Dermis blood vessel endothelial cell (primary cell): ENCODE measurements at regions not wholly inside any gene's neighbourhood (a gene's known extent, or its start where the extent isn't known, plus 50 kb on each side); places are given as distances from the start of the nearest gene placed in this dataset.

Experiments
- DNase-seq: peaks from one replicate; pipeline ENCODE4 v3.0.0; 2010

DNA sequence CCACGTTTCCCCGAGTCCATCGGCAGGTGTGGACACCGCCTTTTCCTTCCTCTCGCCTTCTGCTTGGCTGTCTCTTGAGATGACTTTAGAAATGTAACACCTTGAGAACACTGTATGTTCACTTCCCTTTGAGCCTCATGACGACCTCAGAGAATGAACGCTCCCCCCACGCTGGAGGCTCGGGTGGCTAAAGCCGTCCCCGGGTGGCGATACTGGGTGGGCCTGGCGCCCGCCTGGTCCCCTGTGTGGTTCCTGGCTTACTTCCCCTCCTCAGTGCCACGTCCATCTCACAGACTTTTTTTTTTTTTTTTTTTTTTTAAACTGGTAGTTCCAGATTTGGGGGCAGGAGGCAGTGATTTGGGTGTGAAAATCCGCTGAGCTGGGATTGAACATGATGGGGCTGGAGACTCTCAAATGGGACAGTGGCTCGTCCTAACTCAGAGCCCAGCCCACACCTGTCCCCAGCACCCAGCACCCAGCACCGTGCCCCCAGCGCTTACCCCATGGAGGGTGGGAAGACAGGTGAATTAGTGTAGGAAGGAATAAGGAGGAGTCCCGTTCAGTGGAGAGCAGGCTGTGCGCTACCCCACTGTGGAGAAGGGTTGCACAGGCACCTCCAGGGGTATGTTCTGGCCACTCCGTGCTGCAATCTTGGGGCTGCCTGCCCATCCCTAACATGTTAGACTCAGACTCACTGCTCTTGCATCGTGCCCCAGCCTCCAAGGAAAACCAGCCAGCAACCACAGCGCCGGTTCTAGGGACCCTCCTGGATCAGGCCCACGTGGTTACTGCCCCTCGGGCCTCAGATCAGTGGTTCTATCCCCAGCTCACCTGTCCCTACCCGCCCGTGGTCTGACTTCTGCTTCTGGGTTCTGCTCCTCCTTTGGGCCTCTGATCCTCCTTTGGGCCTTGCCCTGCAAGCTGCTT lies 174.0 kb downstream of the ASB1 start:
- DNase-seq = no peak

- DNase-seq = peak; percentile 21
Observed at GRCh38 chr2:238601433-238602222, 174.9 kb downstream of the ASB1 start.

DNA sequence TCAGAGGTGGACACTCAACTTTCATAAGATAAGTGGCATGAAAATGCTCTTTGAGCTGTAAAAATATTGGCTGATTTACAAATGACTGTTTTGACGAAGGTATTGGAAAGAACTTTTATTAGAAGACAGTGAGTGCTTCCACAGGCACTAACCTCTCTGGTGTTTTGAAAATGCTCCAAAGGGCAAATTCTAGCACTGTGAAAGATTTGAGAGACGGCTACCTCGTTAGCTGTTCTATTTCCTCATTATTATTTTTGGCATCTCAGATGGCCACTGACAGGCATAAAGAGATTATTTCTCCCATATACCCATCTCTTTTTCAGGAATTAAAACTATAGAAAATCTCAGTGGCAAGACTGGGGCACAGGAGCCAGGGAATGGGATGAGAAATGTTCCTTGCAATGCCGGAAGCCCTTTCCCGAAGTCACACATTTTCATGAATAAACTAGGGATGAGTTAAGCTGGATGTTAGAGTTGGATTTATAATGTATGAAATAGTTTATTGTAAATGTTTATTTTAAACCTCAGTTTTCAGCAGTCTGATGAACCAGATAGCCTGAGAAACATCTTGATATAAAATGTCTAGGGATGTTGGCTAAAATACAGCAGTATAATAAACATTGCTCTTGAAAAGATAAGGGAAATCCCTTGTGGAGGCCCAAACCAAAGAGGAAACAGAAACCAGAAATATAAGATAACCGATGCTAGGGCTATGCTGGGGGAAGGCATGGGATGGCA lies 175.7 kb downstream of the ASB1 start:
- no peak for DNase-seq

GRCh38 chr2:238603596-238603995 lies 176.9 kb downstream of the ASB1 start:
- DNase-seq = no peak

GRCh38 chr2:238606311-238606710 lies 179.6 kb downstream of the ASB1 start:
- DNase-seq = no peak

GRCh38 chr2:238613610-238614009 lies 186.9 kb downstream of the ASB1 start:
- DNase-seq = no peak

DNA sequence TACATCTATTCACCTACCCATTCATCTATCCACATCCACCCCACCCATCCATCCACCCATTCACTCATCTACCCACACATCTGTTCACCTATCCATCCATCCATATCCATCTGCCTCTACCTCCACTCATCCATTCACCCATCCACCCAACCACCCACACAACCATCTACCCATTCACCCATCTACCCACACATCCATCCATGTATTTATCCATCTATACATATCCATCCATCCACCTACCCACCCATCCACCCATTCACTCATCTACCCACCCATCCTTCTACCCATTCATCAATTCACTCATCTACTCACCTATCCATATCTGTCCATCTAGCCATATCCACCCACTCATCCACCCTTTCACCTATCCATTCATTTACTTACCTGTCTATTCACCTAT lies 187.6 kb downstream of the ASB1 start:
- no peak for DNase-seq

GRCh38 chr2:238615187-238615586 lies 188.5 kb downstream of the ASB1 start:
- DNase-seq = no peak

GRCh38 chr2:238616681-238617080 lies 190.0 kb downstream of the ASB1 start:
- DNase-seq = no peak

DNA sequence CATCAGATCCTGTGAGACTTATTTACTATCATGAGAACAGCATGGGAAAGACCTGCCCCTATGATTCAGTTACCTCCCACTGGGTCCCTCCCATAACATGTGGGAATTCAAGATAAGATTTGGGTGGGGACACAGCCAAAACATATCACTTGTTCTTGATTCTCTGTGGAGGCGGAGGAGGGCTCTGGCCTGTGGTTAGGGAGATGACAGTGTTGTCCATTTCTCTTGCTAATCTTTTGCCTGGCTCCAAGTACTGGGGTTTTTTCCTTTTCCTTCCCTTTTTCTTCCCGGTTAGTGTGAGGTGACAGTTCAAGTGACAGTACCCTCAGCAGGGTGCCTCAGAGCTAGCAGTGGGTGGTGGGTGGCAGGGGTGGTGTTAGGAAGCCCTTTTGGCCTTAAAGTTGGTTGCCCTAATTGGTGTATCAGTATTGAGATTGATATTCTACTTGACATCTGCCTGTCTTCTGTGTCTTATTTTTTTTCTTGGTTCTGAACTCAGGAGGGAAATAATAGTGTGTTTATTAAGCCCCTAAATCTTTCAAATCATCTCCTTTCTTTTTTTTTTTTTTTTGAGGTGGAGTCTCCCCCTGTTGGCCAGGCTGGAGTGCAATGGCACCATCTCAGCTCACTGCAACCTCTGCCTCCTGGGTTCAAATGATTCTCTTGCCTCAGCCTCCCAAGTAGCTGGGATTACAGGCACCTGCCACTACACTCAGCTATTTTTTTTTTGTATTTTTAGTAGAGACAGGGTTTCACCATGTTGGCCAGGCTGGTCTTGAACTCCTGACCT lies 192.0 kb downstream of the ASB1 start:
- DNase-seq = peak; percentile 10

- DNase-seq = no peak
Observed at GRCh38 chr2:238627899-238628298, 201.2 kb downstream of the ASB1 start.

- no peak for DNase-seq
Observed at GRCh38 chr2:238629064-238629463, 202.3 kb downstream of the ASB1 start.

GRCh38 chr2:238631491-238632180 lies 204.9 kb downstream of the ASB1 start:
- no peak for DNase-seq

DNA sequence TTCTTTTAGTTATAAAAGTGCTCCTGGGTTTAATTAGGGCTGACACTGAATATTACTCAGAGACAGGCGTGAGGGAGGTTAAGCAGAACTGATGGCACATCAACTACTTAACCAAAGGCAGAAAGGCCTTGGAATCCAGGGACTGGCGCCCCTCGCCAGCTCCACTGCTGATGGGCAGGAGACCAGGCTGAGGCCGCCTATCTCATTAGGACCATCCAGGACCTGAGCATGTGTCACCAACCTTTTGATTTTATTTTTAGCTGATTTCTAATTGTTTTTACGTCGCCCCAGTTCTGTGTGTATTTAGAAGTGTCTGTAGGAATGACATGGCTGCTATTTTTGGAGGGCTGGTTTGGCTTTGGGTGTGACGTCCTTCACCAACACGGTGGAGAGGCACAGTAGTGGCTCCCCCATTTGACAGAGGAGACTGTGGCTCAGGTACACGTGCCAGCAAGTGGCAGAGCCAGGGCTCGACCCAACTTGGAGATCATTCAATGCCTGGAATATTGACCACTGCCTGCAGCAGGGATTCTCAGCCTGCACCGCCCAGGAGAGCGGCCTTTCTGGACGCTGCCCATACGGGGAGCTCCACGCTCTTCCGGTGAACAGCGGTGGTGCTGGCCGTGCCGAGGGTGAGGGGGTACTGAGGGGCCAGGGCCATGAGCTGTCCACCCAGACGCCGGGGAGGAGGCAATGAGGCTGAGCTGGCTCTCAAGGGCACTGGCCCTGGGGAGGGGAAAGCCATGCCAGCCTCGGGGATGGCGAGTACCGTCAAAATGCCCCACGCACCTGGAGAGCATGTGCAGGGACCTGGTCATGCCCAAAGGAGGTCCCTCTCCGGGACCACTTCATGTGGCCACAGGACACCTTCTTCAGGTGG lies 205.7 kb downstream of the ASB1 start:
- no peak for DNase-seq

DNA sequence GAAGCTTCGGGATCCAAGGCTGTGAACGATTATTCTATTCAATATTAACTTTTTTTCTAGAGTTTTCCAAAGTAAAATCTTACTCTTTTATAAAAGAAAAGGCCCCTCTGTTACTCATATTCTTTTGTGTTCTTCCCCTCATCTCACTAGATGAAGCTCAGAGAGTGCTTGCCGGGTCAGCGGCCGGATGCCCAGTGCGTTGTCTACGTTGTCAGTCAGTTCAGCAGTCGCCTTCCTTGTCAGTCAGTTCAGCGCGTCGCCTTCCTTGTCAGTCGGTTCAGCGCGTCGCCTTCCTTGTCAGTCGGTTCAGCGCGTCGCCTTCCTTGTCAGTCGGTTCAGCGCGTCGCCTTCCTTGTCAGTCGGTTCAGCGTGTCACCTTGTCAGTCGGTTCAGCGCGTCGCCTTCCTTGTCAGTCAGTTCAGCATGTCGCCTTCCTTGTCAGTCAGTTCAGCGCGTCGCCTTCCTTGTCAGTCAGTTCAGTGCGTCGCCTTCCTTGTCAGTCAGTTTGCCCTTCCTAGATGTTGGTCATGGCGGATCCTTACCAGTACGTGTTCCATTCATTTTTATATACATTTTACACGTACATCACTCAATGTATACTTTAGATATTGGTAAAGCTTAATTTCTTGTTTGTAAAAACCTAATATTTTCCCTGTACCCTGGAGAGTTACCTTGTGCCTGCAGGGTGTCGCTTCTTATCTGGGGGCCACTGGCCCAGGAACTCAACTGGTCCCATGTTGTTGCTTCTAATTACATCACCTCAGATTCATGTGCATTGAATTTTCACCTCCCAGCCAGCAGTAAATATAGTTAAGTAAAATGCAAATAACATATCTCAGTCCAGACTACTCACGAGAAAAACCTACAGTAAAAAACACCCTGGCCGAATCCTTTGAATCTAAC lies 206.9 kb downstream of the ASB1 start:
- no peak for DNase-seq

- no peak for DNase-seq
Observed at GRCh38 chr2:238634701-238635357, 208.1 kb downstream of the ASB1 start.

GRCh38 chr2:238635647-238636051 lies 208.9 kb downstream of the ASB1 start:
- no peak for DNase-seq

DNA sequence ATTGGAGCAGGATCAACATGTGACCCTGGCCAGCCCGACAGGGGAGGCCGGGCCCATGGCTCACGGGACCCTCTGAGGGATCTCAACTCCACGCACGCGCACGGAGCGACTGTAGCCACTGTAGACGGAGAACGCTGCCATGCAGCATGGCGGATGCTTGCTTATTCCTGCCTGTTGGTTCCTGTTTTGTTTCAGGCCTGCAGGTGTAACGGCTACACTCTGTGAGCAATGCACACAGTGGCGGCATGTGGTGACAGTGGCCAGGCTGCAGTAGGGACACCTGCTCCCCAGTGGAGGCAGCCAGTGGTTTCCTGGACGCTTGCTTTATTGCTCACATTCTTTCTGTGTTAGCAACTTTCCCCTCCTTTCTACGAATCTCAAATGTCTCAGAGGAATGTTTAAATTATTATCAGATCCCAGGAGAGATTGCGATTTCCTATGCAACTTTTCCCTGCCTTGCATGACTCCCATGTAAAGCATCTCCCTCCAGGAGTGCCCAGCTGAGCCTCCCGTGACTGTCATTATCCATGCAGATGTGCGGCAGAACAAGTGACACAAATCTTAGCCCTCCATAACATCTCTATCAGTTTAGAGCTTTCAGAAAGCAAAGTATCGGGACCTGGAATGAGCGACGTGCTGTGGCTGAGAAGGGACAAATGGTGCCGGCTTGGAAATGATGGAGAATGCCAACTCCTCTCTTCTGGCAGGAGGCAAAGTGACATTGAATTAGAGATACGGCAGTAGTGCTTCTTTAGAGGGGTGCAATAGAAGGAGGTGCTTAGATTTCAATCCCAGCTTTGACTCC lies 209.7 kb downstream of the ASB1 start:
- DNase-seq = no peak
